Thyroid gland (tissue), 4 donors: ENCODE measurements at regions not wholly inside any gene's neighbourhood (a gene's known extent, or its start where the extent isn't known, plus 50 kb on each side); places are given as distances from the start of the nearest gene placed in this dataset.

Experiments
- DNase-seq, 2 donors: peaks; one replicate each; pipeline ENCODE4 v3.0.0-alpha.2; 2019
- H3K27ac ChIP-seq, 3 donors: fragments of 200-600 bp; sonication (generic); 1 replicate in 2 of 3; 2 replicates in 1 of 3; pipeline ENCODE4 v1.5.1; 2016 to 2019; ENCODE audit warnings: mild to moderate bottlenecking in 1 of 3, moderate library complexity in 1 of 3
- H3K27me3 ChIP-seq: fragments of 200-600 bp; sonication (generic); one replicate; pipeline ENCODE4 v1.5.1; 2019
- H3K36me3 ChIP-seq, 2 donors: fragments of 200-600 bp; sonication (generic); one replicate each; pipeline ENCODE4 v1.5.1; 2016 to 2019
- H3K4me1 ChIP-seq, 2 donors: fragments of 200-600 bp; sonication (generic); one replicate each; pipeline ENCODE4 v1.5.1; 2017 to 2019
- H3K4me3 ChIP-seq, 3 donors: fragments of 200-600 bp; sonication (generic); replicated peaks in 1 of 3; 1 replicate in 2 of 3; 2 replicates in 1 of 3; pipeline ENCODE4 v1.5.1; 2016; ENCODE audit warnings: mild to moderate bottlenecking in 1 of 3
- H3K9me3 ChIP-seq: fragments of 200-600 bp; sonication (generic); one replicate; pipeline ENCODE4 v1.5.1; 2017
- CTCF ChIP-seq, 6 experiments: fragments of 200-600 bp in 3 of 6; fragments of 450-650 bp in 3 of 6; sonication (generic) in 3 of 6; IDR thresholded peaks; one replicate each; pipeline ENCODE4 v1.5.1; 2016 to 2019; ENCODE audit warnings: antibody characterized with exemption in 6 of 6, mild to moderate bottlenecking in 2 of 6, inconsistent platforms in 1 of 6, moderate library complexity in 1 of 6
- POLR2A ChIP-seq, 2 donors: fragments of 450-650 bp; IDR thresholded peaks; one replicate each; pipeline ENCODE4 v1.6.1; 2017; ENCODE audit warnings: antibody characterized with exemption in 2 of 2, mild to moderate bottlenecking in 2 of 2, moderate library complexity in 1 of 2
- WGBS, 2 donors: methylation state at CpG; one replicate each; pipeline ENCODE4 v1.1.5; 2017; 5-methylcytosine and 5-hydroxymethylcytosine counted together
- intact Hi-C: fragments of 100-400 bp; cut with DNase I; formaldehyde crosslinking; loops from one replicate; pipeline ENCODE4 v1.15.1; 2023

DNA sequence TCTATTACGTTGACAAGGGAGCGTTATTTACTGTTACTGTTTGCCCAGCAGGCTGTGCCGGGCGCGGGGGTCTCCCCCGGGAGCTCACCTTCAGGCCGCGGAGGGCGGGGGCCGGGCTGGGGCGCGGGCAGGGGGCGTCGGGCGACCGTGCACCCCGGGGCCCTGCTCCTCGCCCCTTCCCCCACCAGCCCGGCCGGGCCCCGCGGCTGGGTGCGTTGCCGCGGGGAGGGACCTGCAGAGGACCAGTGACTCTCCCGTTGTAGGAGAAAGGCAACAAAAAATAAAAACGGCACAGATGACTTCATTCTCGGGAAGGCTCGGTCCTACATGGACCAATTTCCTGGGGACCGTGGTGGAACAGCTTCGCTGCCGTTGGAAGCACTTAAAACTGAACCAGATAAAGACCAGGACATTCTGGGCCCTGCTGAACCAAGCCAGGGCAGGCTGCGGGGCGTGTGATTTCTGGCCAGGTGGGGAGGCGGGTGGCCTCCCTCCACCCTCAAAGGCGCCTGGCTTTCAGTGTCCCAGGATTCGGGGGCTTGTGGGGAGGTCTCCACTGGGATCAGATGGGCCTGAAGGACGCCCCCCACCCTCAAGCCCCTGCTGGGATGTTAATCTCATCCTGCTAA is 57.4 kb downstream of the IGLL1 start:
- TF ChIP-seq CTCF (IDR thresholded peaks at IDR 0.05) (no peak), POLR2A (IDR thresholded peaks at IDR 0.05) (peak in 1 of 2 donors; percentile 54)
- Histone ChIP-seq H3K36me3 (no peaks in the 10 kb centered on the region), H3K4me3 (no peak overlapping the region), H3K27me3 (no peaks in the 10 kb centered on the region), H3K27ac (peak overlapping the region; percentile 99), H3K9me3 (no peaks in the 10 kb centered on the region), H3K4me1 (peaks cover 32 to 64% of the 10 kb centered on the region in 2 donors)
- 12 to 23% methylated on average over 27 to 35 of the region's 38 CpGs for WGBS, 2 donors
- intact Hi-C loops, result no loop called here
- DNase-seq, result peak; percentile 60 to 71

GRCh38 chr22:23521441-23522113 is 58.5 kb downstream of the IGLL1 start:
- peak; percentile 95 to 96 for DNase-seq
- peaks cover 26 to 54% of the 10 kb centered on the region in 2 donors for H3K4me1 ChIP-seq
- H3K36me3 ChIP-seq, result no peaks in the 10 kb centered on the region
- H3K27me3 ChIP-seq, result no peaks in the 10 kb centered on the region
- TF ChIP-seq CTCF (IDR thresholded peaks at IDR 0.05) (peak in 3 of 6 experiments; percentile 19 to 28 (median 22)), POLR2A (IDR thresholded peaks at IDR 0.05) (peak; percentile 15 to 86)
- no peaks in the 10 kb centered on the region for H3K9me3 ChIP-seq
- H3K27ac ChIP-seq, result peak overlapping the region; percentile 99
- peak overlapping the region in 1 of 3 donors; percentile 28 for H3K4me3 ChIP-seq
- intact Hi-C loops, result no loop called here
- WGBS, 2 donors, result 2 to 3% methylated on average over 30 to 44 of the region's 65 CpGs

- Histone ChIP-seq H3K4me1 (peaks cover 23 to 55% of the 10 kb centered on the region in 2 donors), H3K4me3 (peak overlapping the region in 1 of 3 donors; percentile 28), H3K36me3 (no peaks in the 10 kb centered on the region), H3K9me3 (no peaks in the 10 kb centered on the region), H3K27me3 (no peaks in the 10 kb centered on the region), H3K27ac (peak overlapping the region; percentile 99)
- no peak for TF ChIP-seq POLR2A (IDR thresholded peaks at IDR 0.05)
- TF ChIP-seq CTCF (IDR thresholded peaks at IDR 0.05), result no peak
- WGBS, 2 donors, result 29 to 33% methylated on average over 19 to 23 of the region's 28 CpGs
- DNase-seq, result peak; percentile 48 to 53
- intact Hi-C loops, result no loop called here
Measured at GRCh38 chr22:23520863-23521440, 59.1 kb downstream of the IGLL1 start.

DNA sequence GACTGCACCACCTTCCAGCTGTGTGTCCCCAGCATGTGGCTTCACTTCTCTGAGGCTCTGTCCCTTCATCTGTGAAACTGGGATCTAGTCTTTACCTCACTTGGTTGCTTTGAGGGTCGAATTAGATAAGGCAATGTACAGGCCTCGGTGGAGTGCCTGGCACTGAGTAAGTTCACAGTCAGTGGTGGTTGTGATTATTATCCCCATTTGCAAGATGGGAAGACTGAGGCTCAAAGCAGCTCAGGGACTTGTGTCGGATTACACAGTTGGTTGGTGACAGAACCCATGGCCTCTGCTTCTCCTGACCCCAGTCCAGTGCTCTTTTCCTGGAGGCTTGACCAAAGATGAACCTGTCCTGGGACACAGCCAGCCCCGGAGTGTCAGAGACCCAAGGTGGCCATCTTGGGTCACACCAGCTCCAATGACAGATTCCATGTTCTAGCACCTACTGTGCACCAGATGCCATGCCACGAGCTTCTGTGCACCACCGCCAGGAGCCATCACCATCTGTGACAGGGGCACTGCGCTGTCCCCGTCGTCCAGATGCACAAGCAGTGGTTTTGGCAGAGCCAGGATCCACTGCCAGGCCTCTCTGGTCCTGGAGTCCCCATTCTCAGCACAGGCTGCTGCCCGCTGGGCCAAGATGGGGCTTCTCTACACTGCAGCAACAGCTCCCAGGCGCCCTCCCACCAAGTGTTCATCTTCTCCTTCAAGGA is 60.5 kb downstream of the IGLL1 start:
- peak overlapping the region in 2 of 3 donors; percentile 99 for H3K27ac ChIP-seq
- DNase-seq, result peak in 1 of 2 donors; percentile 4
- no peaks in the 10 kb centered on the region for H3K9me3 ChIP-seq
- H3K36me3 ChIP-seq, result no peaks in the 10 kb centered on the region
- H3K4me3 ChIP-seq, result no peak overlapping the region
- no peaks in the 10 kb centered on the region for H3K27me3 ChIP-seq
- intact Hi-C loops, result no loop called here
- H3K4me1 ChIP-seq, result peaks cover 23 to 55% of the 10 kb centered on the region in 2 donors
- WGBS, 2 donors, result 93 to 95% methylated on average over 6 to 11 of the region's 11 CpGs
- no peak for TF ChIP-seq POLR2A (IDR thresholded peaks at IDR 0.05)
- TF ChIP-seq CTCF (IDR thresholded peaks at IDR 0.05), result no peak
